Activated CD4-positive, alpha-beta T cell treated with anti-CD3 and anti-CD28 coated beads for 36 hours (primary cell): ENCODE measurements at regions not wholly inside any gene's neighbourhood (a gene's known extent, or its start where the extent isn't known, plus 50 kb on each side); places are given as distances from the start of the nearest gene placed in this dataset.

ENCODE experiments used
- ATAC-seq: fragments of 200-7000 bp; cut with Tn5 transposase; one replicate; pipeline ENCODE4 v1.10.0; 2021; ENCODE audit warnings: mild to moderate bottlenecking, moderate library complexity
- CTCF ChIA-PET: fragments of 350-600 bp; sonication (Branson Sonifier 250); formaldehyde crosslinking; loops from one replicate; lab custom pipeline; 2021; ENCODE audit warnings: antibody characterized with exemption; lab: Charles Lee
- POLR2A ChIA-PET: fragments of 350-600 bp; sonication (Branson Sonifier 250); formaldehyde crosslinking; loops from one replicate; lab custom pipeline; 2021; ENCODE audit warnings: antibody characterized with exemption, inconsistent platforms; lab: Charles Lee
- DNase-seq: peaks from one replicate; pipeline ENCODE4 v3.0.0-alpha.2; 2020
- H3K27ac Mint-ChIP-seq: one replicate; pipeline ENCODE4 v1.8.0; 2021; ENCODE audit warnings: mixed read lengths
- H3K27me3 Mint-ChIP-seq: one replicate; pipeline ENCODE4 v1.8.0; 2021; ENCODE audit warnings: mixed read lengths
- H3K36me3 Mint-ChIP-seq: one replicate; pipeline ENCODE4 v1.8.0; 2021; ENCODE audit warnings: low read depth, mixed read lengths
- H3K4me1 Mint-ChIP-seq: one replicate; pipeline ENCODE4 v1.8.0; 2021; ENCODE audit warnings: mixed read lengths
- H3K4me3 Mint-ChIP-seq: one replicate; pipeline ENCODE4 v1.8.0; 2021; ENCODE audit warnings: mild to moderate bottlenecking, moderate library complexity, mixed read lengths
- H3K9me3 Mint-ChIP-seq: one replicate; pipeline ENCODE4 v1.8.0; 2021; ENCODE audit warnings: low read depth, mixed read lengths
- intact Hi-C, 2 experiments: fragments of 100-400 bp; cut with DNase I in 1 of 2; cut with micrococcal nuclease in 1 of 2; formaldehyde crosslinking; loops; one replicate each; pipeline versions ENCODE4 v1.14.2 to v1.15.1; 2022 to 2024; cut with DNase I, micrococcal nuclease

DNA sequence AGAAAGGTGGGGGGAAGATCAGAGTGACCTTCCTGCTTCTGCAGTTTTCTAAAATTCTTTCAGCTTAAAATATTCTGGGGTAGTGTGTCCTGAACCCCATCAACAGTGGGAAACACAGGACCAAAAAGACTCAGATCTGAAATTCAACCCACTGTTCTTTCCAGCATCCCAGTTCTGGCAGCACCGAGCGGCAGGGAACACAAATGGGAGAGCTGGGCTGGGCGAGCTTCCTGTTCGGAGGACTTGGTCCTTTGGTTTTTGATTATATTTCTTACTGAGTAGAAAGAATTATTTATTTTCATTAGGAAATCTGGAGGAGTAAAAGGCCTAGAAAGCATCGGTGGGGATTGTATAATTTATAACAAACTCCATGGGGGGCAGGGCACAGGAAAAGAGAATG is 239.1 kb downstream of the COG6 start:
- intact Hi-C loops, result no loop called here
- no peak overlapping the region for H3K27ac Mint-ChIP-seq
- no peak overlapping the region for H3K4me3 Mint-ChIP-seq
- POLR2A ChIA-PET, result interaction anchor here (0.6 kb wide), 1 partner anchor 393 kb away, joined by 3 read pairs; no protein-coding TSS in a partner anchor
- DNase-seq (no peak), ATAC-seq (no peak)
- CTCF ChIA-PET, result interaction anchor here (0.6 to 1.6 kb wide), 5 partner anchors 11 to 145 kb away, joined by 3 to 5 read pairs (median 3); no protein-coding TSS in a partner anchor
- no peaks in the 10 kb centered on the region for H3K36me3 Mint-ChIP-seq
- no peaks in the 10 kb centered on the region for H3K9me3 Mint-ChIP-seq
- no peaks in the 10 kb centered on the region for H3K27me3 Mint-ChIP-seq
- H3K4me1 Mint-ChIP-seq, result peaks cover 34% of the 10 kb centered on the region

DNA sequence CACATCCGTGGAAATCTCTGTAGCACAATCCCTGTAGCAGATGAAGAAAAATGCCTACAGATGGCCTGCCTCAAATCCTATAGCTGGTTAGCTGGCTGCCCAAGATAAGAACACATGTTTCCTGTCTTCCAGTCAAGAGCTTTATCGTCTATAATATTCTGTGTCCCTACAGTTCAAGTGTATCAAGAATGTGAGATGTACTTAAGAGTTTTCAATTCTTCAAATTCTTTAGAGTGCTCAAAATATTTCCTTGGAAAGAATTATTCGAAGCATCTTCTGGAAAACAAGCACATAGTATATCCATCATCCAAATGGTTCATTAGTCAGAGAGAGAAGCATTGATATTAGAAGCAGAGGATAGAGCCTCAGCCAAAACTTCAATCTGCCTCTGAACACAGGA is 239.8 kb downstream of the COG6 start:
- no peak overlapping the region for H3K27ac Mint-ChIP-seq
- H3K4me3 Mint-ChIP-seq, result no peak overlapping the region
- ChIA-PET POLR2A (no interaction called here), CTCF (interaction anchor here (0.6 to 1.6 kb wide), 3 partner anchors 24 to 146 kb away, joined by 3 to 5 read pairs (median 4); no protein-coding TSS in a partner anchor)
- ATAC-seq (no peak), DNase-seq (no peak)
- H3K4me1 Mint-ChIP-seq, result peaks cover 34% of the 10 kb centered on the region
- intact Hi-C loops, result no loop called here
- H3K27me3 Mint-ChIP-seq, result no peaks in the 10 kb centered on the region
- H3K9me3 Mint-ChIP-seq, result no peaks in the 10 kb centered on the region
- H3K36me3 Mint-ChIP-seq, result no peaks in the 10 kb centered on the region

DNA sequence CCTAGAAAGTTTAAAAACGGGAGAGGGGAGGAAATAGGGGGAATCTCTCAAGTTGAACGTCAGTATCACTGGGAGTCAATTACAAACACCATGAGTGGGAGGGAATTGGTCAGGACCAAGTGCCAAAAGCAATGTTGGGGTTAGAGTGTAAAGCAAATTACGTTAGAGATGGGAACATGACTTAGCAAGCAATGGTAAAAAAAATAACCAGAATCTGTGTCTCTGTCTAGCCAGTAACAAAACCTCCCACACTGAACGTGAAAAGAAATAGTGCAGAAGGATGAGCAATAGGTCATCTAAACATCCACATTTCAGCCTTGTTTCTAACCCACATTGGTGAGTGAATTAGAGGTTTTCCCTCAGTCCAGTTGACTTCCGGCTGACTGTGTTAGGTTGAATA is 242.2 kb downstream of the COG6 start:
- Mint-ChIP-seq H3K27ac (no peak overlapping the region), H3K36me3 (no peaks in the 10 kb centered on the region), H3K4me3 (no peak overlapping the region), H3K4me1 (peaks cover 19% of the 10 kb centered on the region), H3K27me3 (no peaks in the 10 kb centered on the region), H3K9me3 (no peaks in the 10 kb centered on the region)
- ChIA-PET POLR2A (no interaction called here), CTCF (no interaction called here)
- ATAC-seq (no peak), DNase-seq (no peak)
- intact Hi-C loops, result no loop called here

DNA sequence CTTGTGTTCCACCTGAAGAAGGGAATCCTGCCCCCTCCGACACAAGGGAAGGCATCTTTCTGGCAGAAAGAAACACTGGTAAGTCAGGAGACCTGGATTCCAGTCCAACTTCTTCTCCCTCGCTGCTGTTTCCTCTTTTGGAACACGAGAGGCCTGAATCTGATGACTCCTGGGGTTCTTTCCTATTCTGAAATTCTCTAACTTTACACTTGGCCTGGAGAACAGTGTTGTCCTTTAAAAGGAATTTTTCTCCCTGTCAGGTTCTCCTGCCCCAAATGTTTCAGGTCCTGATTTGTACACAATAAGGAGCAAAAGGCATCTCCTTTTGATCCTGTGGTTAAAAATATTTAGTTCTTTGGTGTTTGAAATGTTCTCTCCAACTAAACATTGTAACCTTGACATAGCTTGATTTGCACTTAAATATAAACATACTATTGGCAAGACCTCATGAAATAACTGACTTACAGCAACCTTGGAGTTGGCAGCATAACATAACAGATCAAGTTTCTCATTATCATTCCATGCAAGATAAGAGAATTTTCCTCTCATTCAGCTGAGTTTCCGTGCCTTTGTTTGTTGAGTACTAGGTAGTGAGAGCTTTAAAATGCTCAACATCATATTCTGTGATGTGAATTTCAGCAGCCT is 244.8 kb downstream of the COG6 start:
- intact Hi-C loops, result no loop called here
- H3K9me3 Mint-ChIP-seq, result no peaks in the 10 kb centered on the region

DNA sequence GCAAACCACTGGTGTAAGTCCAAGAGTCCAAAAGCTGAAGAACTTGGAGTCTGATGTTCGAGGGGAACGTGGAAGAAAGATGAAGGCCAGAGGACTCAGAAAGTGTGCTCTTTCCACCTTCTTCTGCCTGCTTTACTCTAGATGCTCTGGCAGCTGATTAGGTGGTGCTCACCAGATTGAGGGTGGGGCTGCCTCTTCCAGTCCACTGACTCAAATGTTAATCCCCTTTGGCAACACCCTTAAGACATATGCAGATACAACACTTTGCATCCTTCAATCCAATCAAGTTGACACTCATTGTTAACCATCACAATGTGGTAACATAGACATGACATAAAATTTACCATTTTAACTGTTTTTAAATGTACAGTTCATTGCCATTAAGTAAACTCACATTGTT is 249.5 kb downstream of the COG6 start:
- H3K4me3 Mint-ChIP-seq, result no peak overlapping the region
- H3K27me3 Mint-ChIP-seq, result peaks cover 7% of the 10 kb centered on the region
- intact Hi-C loops, result no loop called here
- H3K36me3 Mint-ChIP-seq, result no peaks in the 10 kb centered on the region
- no peak for ATAC-seq
- H3K27ac Mint-ChIP-seq, result no peak overlapping the region
- POLR2A ChIA-PET, result no interaction called here
- no peaks in the 10 kb centered on the region for H3K4me1 Mint-ChIP-seq
- DNase-seq, result no peak
- CTCF ChIA-PET, result no interaction called here
- H3K9me3 Mint-ChIP-seq, result no peaks in the 10 kb centered on the region

More for the DNA sequence above, 244.8 kb downstream of the COG6 start:
- Mint-ChIP-seq H3K4me3 (no peak overlapping the region), H3K27ac (no peak overlapping the region), H3K4me1 (peaks cover 1% of the 10 kb centered on the region), H3K36me3 (no peaks in the 10 kb centered on the region), H3K27me3 (no peaks in the 10 kb centered on the region)
- ChIA-PET POLR2A (no interaction called here), CTCF (interaction anchor here (0.7 kb wide), 1 partner anchor 123 kb away, joined by 3 read pairs; no protein-coding TSS in a partner anchor)
- ATAC-seq (no peak), DNase-seq (no peak)

DNA sequence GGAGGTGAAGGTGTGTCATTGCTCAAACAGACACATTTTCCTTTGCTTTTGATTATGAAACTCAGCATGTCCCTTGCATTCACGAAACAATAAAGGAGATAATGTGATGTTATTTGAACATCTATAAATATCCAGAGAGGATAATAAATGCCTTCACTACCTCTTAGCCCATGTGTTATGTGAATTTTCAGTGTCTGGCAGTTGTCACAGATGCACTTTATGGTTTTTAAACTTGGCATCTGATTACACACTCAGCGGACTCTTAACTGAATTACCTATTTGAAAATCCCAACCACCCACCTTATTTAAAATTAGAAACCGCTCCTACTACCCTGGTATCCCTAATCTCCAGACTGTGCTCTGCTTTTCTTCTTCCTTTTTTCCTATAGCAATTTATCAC is 254.2 kb downstream of the COG6 start:
- no peak for DNase-seq
- Mint-ChIP-seq H3K4me1 (peaks cover 9% of the 10 kb centered on the region), H3K36me3 (no peaks in the 10 kb centered on the region), H3K27ac (no peak overlapping the region), H3K9me3 (no peaks in the 10 kb centered on the region), H3K4me3 (no peak overlapping the region), H3K27me3 (peaks cover 13% of the 10 kb centered on the region)
- ChIA-PET CTCF (no interaction called here), POLR2A (no interaction called here)
- ATAC-seq, result no peak
- intact Hi-C loops, result loop anchor here in 1 of 2 experiments (5.0 kb wide), 1 partner anchor 132 kb away; no protein-coding TSS in a partner anchor

GRCh38 chr13:39910041-39910440 is 254.6 kb downstream of the COG6 start:
- H3K27me3 Mint-ChIP-seq, result peaks cover 13% of the 10 kb centered on the region
- ChIA-PET CTCF (no interaction called here), POLR2A (no interaction called here)
- H3K27ac Mint-ChIP-seq, result no peak overlapping the region
- no peaks in the 10 kb centered on the region for H3K9me3 Mint-ChIP-seq
- H3K4me3 Mint-ChIP-seq, result no peak overlapping the region
- ATAC-seq (no peak), DNase-seq (no peak)
- intact Hi-C loops, result loop anchor here in 1 of 2 experiments (5.0 kb wide), 1 partner anchor 133 kb away; no protein-coding TSS in a partner anchor
- no peaks in the 10 kb centered on the region for H3K36me3 Mint-ChIP-seq
- peaks cover 9% of the 10 kb centered on the region for H3K4me1 Mint-ChIP-seq

DNA sequence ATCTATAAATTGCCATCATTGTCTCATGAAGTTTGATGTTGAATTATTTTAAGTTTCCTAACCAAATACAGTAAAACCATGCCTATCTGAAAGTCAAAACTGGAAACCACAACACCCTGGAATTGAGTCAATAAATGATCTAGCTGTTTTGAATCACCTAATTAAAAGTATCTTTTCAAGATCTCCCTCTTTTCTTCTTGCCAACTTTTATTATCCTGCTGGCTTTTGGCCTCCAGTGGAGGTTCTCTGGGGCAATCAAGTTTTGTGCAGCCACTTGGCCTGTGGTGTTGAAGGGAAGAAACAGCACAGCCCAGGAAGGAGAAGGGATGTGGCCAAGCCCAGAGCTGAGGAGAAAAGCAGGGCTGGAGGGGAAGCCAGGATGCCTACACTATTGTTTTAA is 255.4 kb downstream of the COG6 start:
- Mint-ChIP-seq H3K36me3 (no peaks in the 10 kb centered on the region), H3K9me3 (no peaks in the 10 kb centered on the region), H3K27ac (no peak overlapping the region), H3K4me1 (peaks cover 9% of the 10 kb centered on the region), H3K27me3 (peaks cover 16% of the 10 kb centered on the region), H3K4me3 (no peak overlapping the region)
- POLR2A ChIA-PET, result interaction anchor here (0.6 kb wide), 1 partner anchor 57 kb away, joined by 3 read pairs; no protein-coding TSS in a partner anchor
- CTCF ChIA-PET, result interaction anchor here (0.7 kb wide), 1 partner anchor 276 kb away, joined by 3 read pairs; no protein-coding TSS in a partner anchor
- intact Hi-C loops, result loop anchor here in 1 of 2 experiments (5.0 kb wide), 1 partner anchor 134 kb away; no protein-coding TSS in a partner anchor
- ATAC-seq (peak; percentile 39), DNase-seq (no peak)

DNA sequence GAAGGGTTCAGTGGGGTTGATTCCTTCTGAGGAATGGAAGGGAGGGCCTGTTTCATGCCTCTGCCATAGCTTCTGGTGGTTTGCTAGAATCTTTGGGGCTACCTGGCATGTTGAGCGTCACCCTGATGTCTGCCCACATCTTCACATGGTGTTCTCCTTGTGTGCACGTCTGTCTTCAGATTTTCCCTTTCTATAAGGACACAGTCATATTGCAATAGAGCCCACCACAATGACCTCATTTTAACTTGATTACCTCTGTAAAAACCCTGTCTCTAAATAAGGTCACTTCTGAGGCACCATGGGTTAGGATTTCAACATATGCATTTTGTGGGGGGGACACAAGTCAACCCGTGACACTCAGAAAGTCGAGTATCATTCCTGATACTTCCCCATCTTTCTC is 257.9 kb downstream of the COG6 start:
- ChIA-PET CTCF (interaction anchor here (0.8 kb wide), 1 partner anchor 30 kb away, joined by 3 read pairs; no protein-coding TSS in a partner anchor), POLR2A (no interaction called here)
- no peaks in the 10 kb centered on the region for H3K36me3 Mint-ChIP-seq
- intact Hi-C loops, result loop anchor here in 1 of 2 experiments (5.0 kb wide), 1 partner anchor 136 kb away; no protein-coding TSS in a partner anchor
- H3K9me3 Mint-ChIP-seq, result no peaks in the 10 kb centered on the region
- H3K27me3 Mint-ChIP-seq, result peaks cover 15% of the 10 kb centered on the region
- H3K27ac Mint-ChIP-seq, result no peak overlapping the region
- DNase-seq (no peak), ATAC-seq (no peak)
- H3K4me1 Mint-ChIP-seq, result peaks cover 9% of the 10 kb centered on the region
- no peak overlapping the region for H3K4me3 Mint-ChIP-seq

- H3K4me1 Mint-ChIP-seq, result peaks cover 12% of the 10 kb centered on the region
- H3K36me3 Mint-ChIP-seq, result no peaks in the 10 kb centered on the region
- ATAC-seq (no peak), DNase-seq (no peak)
- H3K27ac Mint-ChIP-seq, result no peak overlapping the region
- POLR2A ChIA-PET, result no interaction called here
- H3K27me3 Mint-ChIP-seq, result peaks cover 12% of the 10 kb centered on the region
- H3K9me3 Mint-ChIP-seq, result no peaks in the 10 kb centered on the region
- intact Hi-C loops, result loop anchor here in 1 of 2 experiments (5.0 kb wide), 1 partner anchor 137 kb away; no protein-coding TSS in a partner anchor
- CTCF ChIA-PET, result no interaction called here
- no peak overlapping the region for H3K4me3 Mint-ChIP-seq
Measured at GRCh38 chr13:39913928-39914327, 258.5 kb downstream of the COG6 start.

GRCh38 chr13:39915418-39915817 is 260.0 kb downstream of the COG6 start:
- intact Hi-C loops, result loop anchor here in 1 of 2 experiments (5.0 kb wide), 1 partner anchor 133 kb away; no protein-coding TSS in a partner anchor
- H3K4me3 Mint-ChIP-seq, result no peak overlapping the region
- ChIA-PET CTCF (interaction anchor here (0.6 to 1.4 kb wide), 3 partner anchors 21 to 123 kb away, joined by 3 to 4 read pairs (median 3); no protein-coding TSS in a partner anchor), POLR2A (no interaction called here)
- no peak for DNase-seq
- H3K27ac Mint-ChIP-seq, result no peak overlapping the region
- H3K27me3 Mint-ChIP-seq, result peaks cover 9% of the 10 kb centered on the region
- no peaks in the 10 kb centered on the region for H3K9me3 Mint-ChIP-seq
- ATAC-seq, result no peak
- peaks cover 13% of the 10 kb centered on the region for H3K4me1 Mint-ChIP-seq
- no peaks in the 10 kb centered on the region for H3K36me3 Mint-ChIP-seq
